Parathyroid adenoma (tissue), 2 donors: ENCODE measurements at regions not wholly inside any gene's neighbourhood (a gene's known extent, or its start where the extent isn't known, plus 50 kb on each side); places are given as distances from the start of the nearest gene placed in this dataset.

Experiments
- H2AFZ ChIP-seq: fragments of 300-600 bp; sonication (generic); one replicate; pipeline ENCODE4 v1.7.0; 2017; ENCODE audit warnings: antibody characterized with exemption, mild to moderate bottlenecking
- H3K27ac ChIP-seq: fragments of 300-600 bp; sonication (generic); one replicate; pipeline ENCODE4 v1.7.0; 2017
- H3K27me3 ChIP-seq: fragments of 300-600 bp; sonication (generic); one replicate; pipeline ENCODE4 v1.7.0; 2017; ENCODE audit warnings: low read length; ENCODE audit not compliant: control insufficient read depth, insufficient read depth
- H3K36me3 ChIP-seq: fragments of 300-600 bp; sonication (generic); one replicate; pipeline ENCODE4 v1.7.0; 2017; ENCODE audit warnings: low read length; ENCODE audit not compliant: control insufficient read depth, insufficient read depth
- H3K4me1 ChIP-seq: fragments of 300-600 bp; sonication (generic); one replicate; pipeline ENCODE4 v1.7.0; 2017; ENCODE audit warnings: control low read depth
- H3K4me2 ChIP-seq: fragments of 300-600 bp; sonication (generic); one replicate; pipeline ENCODE4 v1.7.0; 2017; ENCODE audit warnings: low read length
- H3K4me3 ChIP-seq: fragments of 300-600 bp; sonication (generic); one replicate; pipeline ENCODE4 v1.7.0; 2017; ENCODE audit warnings: low read depth, low read length
- H3K79me2 ChIP-seq: fragments of 300-600 bp; sonication (generic); one replicate; pipeline ENCODE4 v1.7.0; 2017; ENCODE audit warnings: control low read depth
- H3K9ac ChIP-seq: fragments of 300-600 bp; sonication (generic); one replicate; pipeline ENCODE4 v1.7.0; 2017; ENCODE audit warnings: mild to moderate bottlenecking
- H3K9me3 ChIP-seq: fragments of 300-600 bp; sonication (generic); one replicate; pipeline ENCODE4 v1.7.0; 2017; ENCODE audit warnings: low read length; ENCODE audit not compliant: control insufficient read depth
- CTCF ChIP-seq: fragments of 300-600 bp; sonication (generic); IDR thresholded peaks from one replicate; pipeline ENCODE4 v1.7.0; 2017; ENCODE audit warnings: antibody characterized with exemption, mild to moderate bottlenecking
- donor health status: primary hyperparathyroidism.

DNA sequence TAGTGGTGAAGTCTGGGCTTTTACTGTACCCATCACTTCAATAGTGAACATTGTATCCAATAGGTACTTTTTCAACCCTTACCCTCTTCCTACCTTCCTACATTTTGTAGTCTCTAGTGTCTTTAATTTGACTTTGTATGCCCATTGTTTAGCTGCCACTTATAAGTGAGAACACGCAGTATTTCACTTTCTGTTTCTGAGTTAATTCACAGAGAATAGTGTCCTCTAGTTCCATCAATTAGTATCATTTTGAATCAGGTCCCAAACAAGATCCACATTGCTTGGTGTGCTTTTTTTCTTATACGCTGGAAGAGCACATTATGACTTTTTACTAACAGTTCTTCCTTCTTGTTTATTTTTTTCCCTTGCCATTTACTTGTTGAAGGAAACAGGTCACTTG is 176.0 kb upstream of the WDFY3 start:
- Histone ChIP-seq H3K79me2 (no peaks in the 10 kb centered on the region), H3K27ac (no peak overlapping the region), H3K9ac (no peak overlapping the region), H2AFZ (no peak overlapping the region), H3K36me3 (no peaks in the 10 kb centered on the region), H3K4me2 (no peak overlapping the region), H3K27me3 (no peaks in the 10 kb centered on the region), H3K4me1 (no peaks in the 10 kb centered on the region), H3K4me3 (no peak overlapping the region), H3K9me3 (no peaks in the 10 kb centered on the region)
- TF ChIP-seq CTCF, result no peak

GRCh38 chr4:85147481-85148076 is 181.1 kb upstream of the WDFY3 start:
- Histone ChIP-seq H3K9ac (no peak overlapping the region), H3K4me3 (no peak overlapping the region), H3K27me3 (no peaks in the 10 kb centered on the region)

DNA sequence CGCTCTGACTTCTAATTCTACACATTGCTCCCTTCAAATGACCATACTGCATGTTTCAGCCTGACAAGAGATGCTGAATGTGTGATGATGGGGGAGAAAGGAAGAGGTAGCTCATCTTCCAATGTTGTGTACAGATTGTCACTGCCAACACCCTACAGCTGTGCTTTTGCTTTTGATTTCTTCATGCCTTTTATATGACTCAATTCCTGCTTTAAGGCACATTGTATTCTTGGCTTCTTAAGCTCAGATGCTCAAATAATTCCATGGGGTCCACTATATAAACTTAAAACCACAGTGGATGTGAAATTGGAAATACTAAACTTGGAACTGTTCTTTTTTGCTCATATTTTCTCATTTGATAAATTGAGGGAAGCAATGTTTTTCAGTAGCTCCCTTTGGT is 183.2 kb upstream of the WDFY3 start:
- H3K27me3 ChIP-seq, result no peaks in the 10 kb centered on the region
- H3K9ac ChIP-seq, result no peak overlapping the region
- H3K4me3 ChIP-seq, result no peak overlapping the region
- no peak for TF ChIP-seq CTCF
- H3K27ac ChIP-seq, result no peak overlapping the region
- no peaks in the 10 kb centered on the region for H3K79me2 ChIP-seq
- H2AFZ ChIP-seq, result no peak overlapping the region
- no peaks in the 10 kb centered on the region for H3K4me1 ChIP-seq
- H3K9me3 ChIP-seq, result no peaks in the 10 kb centered on the region
- H3K36me3 ChIP-seq, result no peaks in the 10 kb centered on the region
- no peak overlapping the region for H3K4me2 ChIP-seq

More at GRCh38 chr4:85147481-85148076, 181.1 kb upstream of the WDFY3 start:
- no peaks in the 10 kb centered on the region for H3K4me1 ChIP-seq
- no peaks in the 10 kb centered on the region for H3K36me3 ChIP-seq
- peak; percentile 28 for TF ChIP-seq CTCF
- H3K4me2 ChIP-seq, result no peak overlapping the region
- no peak overlapping the region for H3K27ac ChIP-seq
- H3K9me3 ChIP-seq, result no peaks in the 10 kb centered on the region
- H3K79me2 ChIP-seq, result no peaks in the 10 kb centered on the region
- no peak overlapping the region for H2AFZ ChIP-seq

DNA sequence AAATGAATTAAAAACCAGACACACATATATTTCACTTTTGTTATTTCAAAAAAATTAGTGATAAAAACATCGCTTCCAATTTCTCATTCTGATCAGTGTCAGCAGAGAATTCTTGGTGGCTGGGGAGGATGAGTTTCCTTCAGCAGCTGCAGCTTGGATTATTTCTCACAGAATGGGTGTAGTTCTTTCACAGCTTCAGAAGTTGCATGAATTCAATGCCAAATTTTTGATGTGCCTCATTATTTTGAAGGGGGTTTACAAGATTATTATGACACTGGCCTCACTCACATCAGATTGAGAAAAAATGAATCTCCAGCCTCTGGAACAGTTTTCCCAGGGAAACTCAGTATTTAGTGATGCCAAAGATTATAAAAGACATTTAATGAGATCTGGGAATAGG is 184.9 kb upstream of the WDFY3 start:
- Histone ChIP-seq H3K4me3 (no peak overlapping the region), H2AFZ (no peak overlapping the region), H3K4me2 (no peak overlapping the region), H3K27me3 (no peaks in the 10 kb centered on the region), H3K4me1 (no peaks in the 10 kb centered on the region), H3K27ac (no peak overlapping the region), H3K9me3 (no peaks in the 10 kb centered on the region), H3K36me3 (no peaks in the 10 kb centered on the region), H3K79me2 (no peaks in the 10 kb centered on the region), H3K9ac (no peak overlapping the region)
- no peak for TF ChIP-seq CTCF

DNA sequence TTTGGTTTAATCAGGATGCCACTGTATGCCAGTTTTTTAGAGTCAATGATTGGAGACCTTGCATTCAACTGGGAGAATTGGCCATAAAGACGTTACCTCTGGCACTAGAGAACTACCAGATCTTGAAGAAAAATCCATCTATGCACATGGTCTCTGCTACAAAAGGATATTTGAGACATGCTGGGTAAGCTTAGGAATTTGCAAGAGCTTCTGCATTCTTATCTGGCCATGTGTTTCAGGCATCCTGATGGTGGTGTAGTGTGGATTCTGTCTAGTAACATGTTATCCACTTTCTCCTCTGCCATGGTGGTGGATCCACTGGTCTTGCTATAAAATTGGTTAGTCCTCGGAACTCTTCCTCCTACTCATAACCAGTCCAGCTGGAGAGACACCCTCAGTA is 185.3 kb upstream of the WDFY3 start:
- Histone ChIP-seq H3K4me2 (no peak overlapping the region), H3K4me1 (no peaks in the 10 kb centered on the region), H3K27me3 (no peaks in the 10 kb centered on the region), H3K9me3 (no peaks in the 10 kb centered on the region), H3K79me2 (no peaks in the 10 kb centered on the region), H2AFZ (no peak overlapping the region), H3K4me3 (no peak overlapping the region), H3K36me3 (no peaks in the 10 kb centered on the region), H3K27ac (no peak overlapping the region), H3K9ac (no peak overlapping the region)
- no peak for TF ChIP-seq CTCF
